Esophagus muscularis mucosa (tissue), 4 donors: ENCODE measurements at regions not wholly inside any gene's neighbourhood (a gene's known extent, or its start where the extent isn't known, plus 50 kb on each side); places are given as distances from the start of the nearest gene placed in this dataset.

ENCODE experiments used
- DNase-seq: peaks from one replicate; pipeline ENCODE4 v3.0.0-alpha.2; 2017; ENCODE audit errors: extremely low spot score
- H3K27ac ChIP-seq, 4 donors: fragments of 200-600 bp; sonication (generic); replicated peaks in 1 of 4; 1 replicate in 3 of 4; 2 replicates in 1 of 4; pipeline ENCODE4 v1.5.1; 2016 to 2019; ENCODE audit warnings: mild to moderate bottlenecking in 1 of 4
- H3K27me3 ChIP-seq, 4 donors: fragments of 200-600 bp; sonication (generic); one replicate each; pipeline versions ENCODE4 v1.5.1 to v1.6.0; 2016 to 2019
- H3K36me3 ChIP-seq, 4 donors: fragments of 200-600 bp; sonication (generic); one replicate each; pipeline ENCODE4 v1.5.1; 2016 to 2019
- H3K4me1 ChIP-seq, 4 donors: fragments of 200-600 bp; sonication (generic); one replicate each; pipeline ENCODE4 v1.5.1; 2016 to 2019
- H3K4me3 ChIP-seq, 4 donors: fragments of 200-600 bp; sonication (generic); 1 replicate in 2 of 4; 2 replicates in 2 of 4; pipeline ENCODE4 v1.5.1; 2016 to 2019; ENCODE audit warnings: mild to moderate bottlenecking in 4 of 4, moderate library complexity in 1 of 4
- H3K9me3 ChIP-seq, 4 donors: fragments of 200-600 bp; sonication (generic); 1 replicate in 3 of 4; 2 replicates in 1 of 4; pipeline ENCODE4 v1.5.1; 2016 to 2019
- CTCF ChIP-seq, 3 experiments: fragments of 200-600 bp in 2 of 3; fragments of 450-650 bp in 1 of 3; sonication (generic) in 2 of 3; IDR thresholded peaks; one replicate each; pipeline ENCODE4 v1.5.1; 2017 to 2019; ENCODE audit warnings: antibody characterized with exemption in 3 of 3, mild to moderate bottlenecking in 2 of 3, moderate library complexity in 1 of 3
- EP300 ChIP-seq: sonication (generic); formaldehyde crosslinking; IDR thresholded peaks from one replicate; pipeline ENCODE4 v1.6.1; 2017; ENCODE audit warnings: antibody characterized with exemption
- POLR2A ChIP-seq: fragments of 450-650 bp; IDR thresholded peaks from one replicate; pipeline ENCODE4 v1.6.1; 2017; ENCODE audit warnings: antibody characterized with exemption, moderate library complexity, mild to moderate bottlenecking, low read depth
- POLR2AphosphoS5 ChIP-seq, 2 donors: sonication (generic); formaldehyde crosslinking; IDR thresholded peaks; one replicate each; pipeline ENCODE4 v1.6.1; 2017; ENCODE audit warnings: antibody characterized with exemption in 2 of 2
- WGBS: methylation state at CpG from one replicate; pipeline ENCODE4 v1.1.5; 2018; 5-methylcytosine and 5-hydroxymethylcytosine counted together
- intact Hi-C: fragments of 100-400 bp; cut with DNase I; formaldehyde crosslinking; loops from one replicate; pipeline ENCODE4 v1.15.1; 2023

- intact Hi-C loops = no loop called here
- no peak overlapping the region for H3K27ac ChIP-seq
- H3K4me1 ChIP-seq = peaks cover 0 to 4% (median 0%) of the 10 kb centered on the region in 4 donors
- 91% methylated on average over 17 of the region's 17 CpGs for WGBS
- no peak for DNase-seq
- peaks cover 0 to 7% (median 0%) of the 10 kb centered on the region in 4 donors for H3K9me3 ChIP-seq
- H3K36me3 ChIP-seq = no peaks in the 10 kb centered on the region
- H3K4me3 ChIP-seq = no peak overlapping the region
- no peak for TF ChIP-seq CTCF (IDR thresholded peaks at IDR 0.05)
- no peak for TF ChIP-seq EP300
- TF ChIP-seq POLR2A = no peak
- no peak for TF ChIP-seq POLR2AphosphoS5 (IDR thresholded peaks at IDR 0.05)
- H3K27me3 ChIP-seq = peaks cover 0 to 34% (median 0%) of the 10 kb centered on the region in 4 donors
These were observed 128.4 kb upstream of the ZBTB40 start for GRCh38 chr1:22323141-22323845.

GRCh38 chr1:22323846-22324504 lies 127.7 kb upstream of the ZBTB40 start:
- Histone ChIP-seq H3K9me3 (peaks cover 0 to 7% (median 0%) of the 10 kb centered on the region in 4 donors), H3K36me3 (no peaks in the 10 kb centered on the region), H3K27ac (no peak overlapping the region), H3K4me3 (no peak overlapping the region), H3K4me1 (no peaks in the 10 kb centered on the region), H3K27me3 (peaks cover 0 to 30% (median 0%) of the 10 kb centered on the region in 4 donors)
- DNase-seq = no peak
- intact Hi-C loops = no loop called here
- TF ChIP-seq CTCF (IDR thresholded peaks at IDR 0.05) = no peak
- TF ChIP-seq POLR2A = no peak
- TF ChIP-seq EP300 = no peak
- no peak for TF ChIP-seq POLR2AphosphoS5 (IDR thresholded peaks at IDR 0.05)
- WGBS = 85% methylated on average over 11 of the region's 11 CpGs

GRCh38 chr1:22325531-22326371 lies 125.9 kb upstream of the ZBTB40 start:
- no peak for TF ChIP-seq CTCF (IDR thresholded peaks at IDR 0.05)
- TF ChIP-seq POLR2AphosphoS5 (IDR thresholded peaks at IDR 0.05) = no peak
- no peak for TF ChIP-seq EP300
- no peak for TF ChIP-seq POLR2A
- no peak for DNase-seq
- Histone ChIP-seq H3K27me3 (peaks cover 0 to 33% (median 0%) of the 10 kb centered on the region in 4 donors), H3K36me3 (no peaks in the 10 kb centered on the region), H3K27ac (no peak overlapping the region), H3K9me3 (peaks cover 0 to 7% (median 0%) of the 10 kb centered on the region in 4 donors), H3K4me1 (no peaks in the 10 kb centered on the region), H3K4me3 (no peak overlapping the region)
- WGBS = 100% methylated on average over 3 of the region's 10 CpGs
- intact Hi-C loops = no loop called here

- 94% methylated on average over 8 of the region's 8 CpGs for WGBS
- intact Hi-C loops = no loop called here
- Histone ChIP-seq H3K36me3 (no peaks in the 10 kb centered on the region), H3K27ac (no peak overlapping the region), H3K27me3 (peaks cover 0 to 29% (median 0%) of the 10 kb centered on the region in 4 donors), H3K4me3 (no peak overlapping the region), H3K9me3 (peaks cover 0 to 7% (median 0%) of the 10 kb centered on the region in 4 donors), H3K4me1 (no peaks in the 10 kb centered on the region)
- TF ChIP-seq CTCF (IDR thresholded peaks at IDR 0.05) (no peak), EP300 (no peak), POLR2A (no peak), POLR2AphosphoS5 (IDR thresholded peaks at IDR 0.05) (no peak)
- no peak for DNase-seq
These were observed 125.2 kb upstream of the ZBTB40 start for GRCh38 chr1:22326372-22326915.
